ENCODE measurements at regions not wholly inside any gene's neighbourhood (a gene's known extent, or its start where the extent isn't known, plus 50 kb on each side); places are given as distances from the start of the nearest gene placed in this dataset.

- no peak overlapping the region for H3K9ac ChIP-seq (ENCODE audit: control insufficient read depth, extremely low read depth, insufficient read depth, low read length)
- FAIRE-seq (no peak), DNase-seq (ENCODE audit: low read depth, low spot score) (no peak)
- no peaks in the 10 kb centered on the region for H3K27me3 ChIP-seq (ENCODE audit: control insufficient read depth, extremely low read depth, insufficient read depth, low read length)
- no peaks in the 10 kb centered on the region for H3K79me2 ChIP-seq (ENCODE audit: control insufficient read depth, insufficient read depth, low read length)
- no peak overlapping the region for H3K4me2 ChIP-seq (ENCODE audit: control insufficient read depth, extremely low read depth, insufficient read depth, low read depth, low read length)
- H4K20me1 ChIP-seq (ENCODE audit: control insufficient read depth, extremely low read depth, insufficient read depth, low read length), result no peaks in the 10 kb centered on the region
- H3K27ac ChIP-seq (ENCODE audit: control insufficient read depth, insufficient read depth, low read length), result no peak overlapping the region
- H3K36me3 ChIP-seq (ENCODE audit: control insufficient read depth in 2 of 2, extremely low read depth in 1 of 2, insufficient read depth in 2 of 2, low read length in 2 of 2), result no peaks in the 10 kb centered on the region
- no peaks in the 10 kb centered on the region for H3K9me1 ChIP-seq (ENCODE audit: control insufficient read depth, extremely low read depth, insufficient read depth, low read length)
- no peak overlapping the region for H2AFZ ChIP-seq (ENCODE audit: control insufficient read depth, low read length)
- H3K9me3 ChIP-seq (ENCODE audit: control insufficient read depth, low read depth, low read length), result no peaks in the 10 kb centered on the region
- no peaks in the 10 kb centered on the region for H3K4me1 ChIP-seq (ENCODE audit: control insufficient read depth, extremely low read depth, insufficient read depth, low read length)
- no peak for TF ChIP-seq CTCF (optimal IDR thresholded peaks at IDR 0.05 in 1 of 3, IDR thresholded peaks at IDR 0.05 in 1 of 3, conservative IDR thresholded peaks at IDR 0.05 in 1 of 3; ENCODE audit: extremely low read depth in 1 of 3, insufficient read depth in 2 of 3, low read length in 3 of 3)
- no peak for TF ChIP-seq EZH2 (IDR thresholded peaks at IDR 0.05; ENCODE audit: low read length)
- dilution Hi-C loops (cut with MboI; ENCODE audit: extremely low pct_ligation_motif_present, low sequenced_read_pairs), result no loop called here
- H3K4me3 ChIP-seq (ENCODE audit: control insufficient read depth in 2 of 3, extremely low read depth in 1 of 3, insufficient read depth in 2 of 3, low read depth in 1 of 3, low read length in 3 of 3), result no peak overlapping the region
These were observed 406.8 kb downstream of the MCTP2 start for GRCh38 chr15:94638183-94638582.

GRCh38 chr15:94639701-94640100 is 408.3 kb downstream of the MCTP2 start:
- H4K20me1 ChIP-seq (ENCODE audit: control insufficient read depth, extremely low read depth, insufficient read depth, low read length), result no peaks in the 10 kb centered on the region
- H3K4me3 ChIP-seq (ENCODE audit: control insufficient read depth in 2 of 3, extremely low read depth in 1 of 3, insufficient read depth in 2 of 3, low read depth in 1 of 3, low read length in 3 of 3), result no peak overlapping the region
- H3K9me3 ChIP-seq (ENCODE audit: control insufficient read depth, low read depth, low read length), result no peaks in the 10 kb centered on the region
- dilution Hi-C loops (cut with MboI; ENCODE audit: extremely low pct_ligation_motif_present, low sequenced_read_pairs), result no loop called here
- TF ChIP-seq EZH2 (IDR thresholded peaks at IDR 0.05; ENCODE audit: low read length), result no peak
- no peak for TF ChIP-seq CTCF (optimal IDR thresholded peaks at IDR 0.05 in 1 of 3, IDR thresholded peaks at IDR 0.05 in 1 of 3, conservative IDR thresholded peaks at IDR 0.05 in 1 of 3; ENCODE audit: extremely low read depth in 1 of 3, insufficient read depth in 2 of 3, low read length in 3 of 3)
- no peaks in the 10 kb centered on the region for H3K9me1 ChIP-seq (ENCODE audit: control insufficient read depth, extremely low read depth, insufficient read depth, low read length)
- no peaks in the 10 kb centered on the region for H3K4me1 ChIP-seq (ENCODE audit: control insufficient read depth, extremely low read depth, insufficient read depth, low read length)
- H3K9ac ChIP-seq (ENCODE audit: control insufficient read depth, extremely low read depth, insufficient read depth, low read length), result no peak overlapping the region
- DNase-seq (ENCODE audit: low read depth, low spot score) (no peak), FAIRE-seq (no peak)
- no peaks in the 10 kb centered on the region for H3K27me3 ChIP-seq (ENCODE audit: control insufficient read depth, extremely low read depth, insufficient read depth, low read length)
- no peaks in the 10 kb centered on the region for H3K79me2 ChIP-seq (ENCODE audit: control insufficient read depth, insufficient read depth, low read length)
- no peak overlapping the region for H3K27ac ChIP-seq (ENCODE audit: control insufficient read depth, insufficient read depth, low read length)
- H3K4me2 ChIP-seq (ENCODE audit: control insufficient read depth, extremely low read depth, insufficient read depth, low read depth, low read length), result no peak overlapping the region
- no peak overlapping the region for H2AFZ ChIP-seq (ENCODE audit: control insufficient read depth, low read length)
- H3K36me3 ChIP-seq (ENCODE audit: control insufficient read depth in 2 of 2, extremely low read depth in 1 of 2, insufficient read depth in 2 of 2, low read length in 2 of 2), result no peaks in the 10 kb centered on the region

Measured in keratinocyte (primary cell).